GM20431 (cell line): ENCODE measurements at regions not wholly inside any gene's neighbourhood (a gene's known extent, or its start where the extent isn't known, plus 50 kb on each side); places are given as distances from the start of the nearest gene placed in this dataset.

Source experiments
- in situ Hi-C: fragments of 300-500 bp; cut with MseI, MboI; formaldehyde crosslinking; loops from one replicate; pipeline ENCODE4 v1.15.0; 2020; ENCODE audit warnings: low sequenced_read_pairs; ENCODE audit not compliant: unreplicated experiment

GRCh38 chr6:134866563-134866962, 83.3 kb downstream of the ALDH8A1 start:
- in situ Hi-C loops = no loop called here

GRCh38 chr6:134864558-134864957, 85.3 kb downstream of the ALDH8A1 start:
- in situ Hi-C loops = no loop called here

GRCh38 chr6:134863763-134864510, 86.0 kb downstream of the ALDH8A1 start:
- in situ Hi-C loops = no loop called here

- in situ Hi-C loops = no loop called here
These were observed 95.5 kb downstream of the ALDH8A1 start for GRCh38 chr6:134854366-134854765.

DNA sequence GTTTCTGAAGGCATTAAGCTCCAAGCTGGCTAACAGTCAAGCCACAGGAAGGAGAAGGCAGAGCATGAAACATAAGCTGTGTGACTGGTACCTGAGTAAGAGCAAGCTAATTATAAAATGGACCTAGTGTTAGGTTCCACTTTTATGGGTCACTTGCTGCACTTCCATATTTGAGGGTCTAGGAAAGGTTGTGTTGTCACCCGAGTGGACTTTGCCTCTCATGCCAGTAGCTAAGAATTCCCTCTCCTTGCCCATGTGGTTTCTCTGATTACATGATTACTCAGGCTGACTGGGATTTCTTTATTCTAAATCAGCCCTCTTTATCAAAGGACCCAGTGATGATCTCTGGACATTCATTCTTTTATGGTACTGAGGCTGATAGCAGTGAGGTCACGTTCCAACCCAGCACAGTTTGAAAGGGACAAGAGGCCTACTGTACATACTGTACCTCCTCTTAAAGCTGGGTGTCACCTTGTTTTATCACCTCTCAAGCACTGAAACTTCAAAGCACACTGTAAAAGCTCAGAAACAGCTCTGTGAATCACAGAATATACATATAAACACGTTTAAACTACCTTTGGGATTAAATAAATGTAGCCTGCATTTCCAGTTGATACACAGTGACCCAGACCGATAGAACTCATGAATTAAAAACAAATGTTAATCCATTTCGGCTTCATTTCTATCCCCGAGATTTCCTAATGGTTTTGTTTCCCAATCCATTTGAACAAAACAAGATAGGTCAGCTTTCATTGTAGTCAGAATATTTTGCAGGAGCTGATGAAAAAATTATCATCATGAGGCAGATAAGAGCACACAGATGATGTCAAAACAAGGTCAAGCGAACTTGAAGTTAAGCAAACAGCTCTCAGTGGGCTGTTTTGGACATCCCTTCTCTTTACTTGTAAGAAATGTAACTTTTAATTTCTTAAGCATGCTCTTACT, 96.5 kb downstream of the ALDH8A1 start:
- in situ Hi-C loops = no loop called here

- in situ Hi-C loops = no loop called here
These were observed 98.4 kb downstream of the ALDH8A1 start for GRCh38 chr6:134851548-134851947.

DNA sequence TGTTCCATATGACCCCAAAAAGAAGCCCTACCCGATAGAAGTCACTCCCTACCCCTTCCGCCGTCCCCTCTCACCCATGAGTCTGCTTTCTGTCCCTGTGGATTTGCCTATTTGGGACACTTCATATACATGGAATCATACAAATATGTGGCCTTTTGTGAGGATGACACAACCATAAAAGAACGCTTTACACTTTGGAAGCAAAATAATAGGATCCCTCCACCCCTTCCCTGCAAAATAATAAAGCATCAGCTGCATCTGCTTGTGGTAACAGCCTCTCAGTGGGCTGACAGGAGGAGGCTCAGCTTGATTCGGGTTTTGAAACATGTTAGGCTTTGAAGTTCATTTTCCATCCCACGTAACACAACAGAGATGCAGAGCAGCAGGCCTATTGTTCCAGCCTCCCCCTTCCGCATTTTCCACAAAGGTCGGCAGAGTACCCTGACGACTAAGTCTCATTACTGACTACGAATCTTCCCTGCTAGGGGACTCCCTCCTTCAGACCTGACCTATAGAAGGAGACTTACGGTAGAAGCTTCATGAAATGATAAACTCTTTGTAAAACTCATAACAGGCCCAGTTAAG, 99.1 kb downstream of the ALDH8A1 start:
- in situ Hi-C loops = no loop called here

- in situ Hi-C loops = no loop called here
These were observed 99.9 kb downstream of the ALDH8A1 start for GRCh38 chr6:134849920-134850447.

DNA sequence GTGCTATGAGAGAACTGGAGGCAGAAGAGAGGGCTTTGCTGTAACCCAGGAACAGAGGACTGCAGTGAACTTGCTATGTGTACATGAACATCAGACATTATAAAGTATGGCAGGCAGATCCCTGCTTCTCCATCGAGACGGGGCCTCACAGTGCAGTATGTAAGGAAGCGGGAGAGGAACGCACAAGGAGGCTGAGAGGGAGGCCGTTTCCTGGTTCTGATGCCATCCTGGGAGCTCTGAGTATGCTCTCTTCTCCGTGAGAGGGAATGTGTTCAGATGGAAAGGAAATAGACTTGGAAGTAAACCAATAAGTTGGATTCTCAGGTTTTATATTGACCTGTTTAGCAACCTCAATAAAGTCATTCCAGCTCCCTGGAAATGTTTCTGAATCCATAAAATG, 101.8 kb downstream of the ALDH8A1 start:
- in situ Hi-C loops = no loop called here

- in situ Hi-C loops = no loop called here
These were observed 103.0 kb downstream of the ALDH8A1 start for GRCh38 chr6:134846865-134847264.

DNA sequence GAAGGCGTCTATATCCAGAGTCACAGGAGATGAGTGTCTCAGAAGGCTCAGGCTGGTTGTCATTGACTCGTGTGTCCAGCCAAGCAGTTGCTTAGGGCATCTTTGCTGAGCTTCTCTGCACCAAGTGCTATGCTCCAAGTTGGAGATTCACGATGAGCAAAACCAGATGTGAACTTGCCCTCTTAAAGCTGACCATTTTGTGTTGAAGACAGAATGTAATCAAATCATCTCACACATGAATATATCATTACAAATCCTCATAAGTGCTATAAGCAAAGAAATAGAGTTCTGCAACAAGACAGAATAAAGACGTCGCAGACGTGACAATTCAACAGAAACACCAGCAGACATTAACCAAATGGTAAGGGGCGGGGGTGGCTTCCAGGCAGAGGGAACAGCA, 103.9 kb downstream of the ALDH8A1 start:
- in situ Hi-C loops = no loop called here

DNA sequence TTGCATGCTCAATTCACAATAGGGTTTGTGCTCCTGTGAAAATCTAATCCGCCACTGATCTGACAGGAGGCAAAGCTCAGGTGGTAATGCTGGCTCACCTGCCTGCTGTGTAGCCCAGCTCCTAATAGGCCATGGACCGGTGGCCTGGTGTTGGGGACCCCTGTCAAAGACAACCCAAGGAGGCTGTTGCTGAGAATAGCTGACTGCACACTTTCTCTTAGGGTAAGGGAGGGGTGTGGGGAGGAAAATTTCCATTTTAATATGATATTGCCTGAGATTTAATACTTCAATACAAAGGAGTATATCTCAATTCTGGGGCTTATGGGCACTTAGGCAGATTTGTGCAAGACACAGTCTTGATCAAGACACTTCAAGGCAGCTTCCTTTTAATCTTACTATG, 105.8 kb downstream of the ALDH8A1 start:
- in situ Hi-C loops = no loop called here

DNA sequence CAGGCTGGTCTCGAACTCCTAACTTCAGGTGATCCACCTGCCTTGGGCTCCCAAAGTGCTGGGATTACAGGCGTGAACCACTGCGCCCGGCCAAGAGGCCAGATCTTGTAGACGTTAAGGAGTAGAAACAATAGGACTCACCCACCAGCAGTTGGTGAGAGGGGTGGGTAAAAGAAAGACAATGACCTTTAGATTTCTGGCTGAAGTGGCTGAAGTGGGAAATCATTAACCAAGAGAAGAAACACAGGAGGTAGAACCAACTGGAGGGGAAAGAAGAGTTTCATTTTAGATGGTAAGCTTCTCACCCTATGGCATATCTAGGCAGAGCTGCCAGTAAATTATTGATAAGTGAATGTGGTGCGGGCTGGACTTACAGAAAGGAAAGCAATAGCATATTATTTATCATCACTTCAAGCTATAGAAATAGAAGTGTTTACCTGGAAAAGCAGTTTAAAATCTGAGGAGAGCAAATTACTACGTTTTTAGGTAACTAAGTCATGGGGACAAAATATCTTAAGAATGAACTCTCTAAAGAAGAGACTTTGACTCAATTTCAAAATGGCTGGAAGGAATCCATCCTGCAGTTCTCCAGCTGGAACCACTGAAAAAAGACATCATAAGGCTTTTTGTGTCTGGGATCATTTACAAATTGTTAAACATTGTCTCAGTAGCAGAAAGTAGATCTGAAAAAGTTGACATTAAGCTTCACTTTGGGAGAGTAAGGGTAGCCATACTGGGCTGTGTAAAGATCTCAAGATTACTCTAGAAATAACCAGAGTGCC, 109.6 kb downstream of the ALDH8A1 start:
- in situ Hi-C loops = no loop called here

DNA sequence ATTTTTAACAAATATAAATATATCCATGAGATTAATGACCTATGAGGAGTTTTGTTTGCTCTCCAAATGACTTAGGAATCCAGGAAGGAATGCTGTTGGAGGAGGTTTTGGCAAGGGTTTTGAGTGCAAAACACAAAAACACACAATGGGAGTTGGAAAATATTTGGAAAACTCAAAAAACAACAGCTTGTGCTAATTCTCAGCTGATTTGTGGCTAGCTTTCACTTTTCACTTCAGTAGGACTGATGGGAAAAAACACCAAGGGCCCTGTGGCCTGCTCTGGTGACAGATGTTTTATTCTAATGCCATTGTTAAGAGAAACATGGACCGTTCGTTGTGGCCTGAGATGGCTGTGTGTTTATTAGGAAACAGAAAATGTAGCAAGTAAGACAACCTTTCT, 113.9 kb downstream of the ALDH8A1 start:
- in situ Hi-C loops = no loop called here

- in situ Hi-C loops = no loop called here
These were observed 119.0 kb downstream of the ALDH8A1 start for GRCh38 chr6:134830940-134831339.

DNA sequence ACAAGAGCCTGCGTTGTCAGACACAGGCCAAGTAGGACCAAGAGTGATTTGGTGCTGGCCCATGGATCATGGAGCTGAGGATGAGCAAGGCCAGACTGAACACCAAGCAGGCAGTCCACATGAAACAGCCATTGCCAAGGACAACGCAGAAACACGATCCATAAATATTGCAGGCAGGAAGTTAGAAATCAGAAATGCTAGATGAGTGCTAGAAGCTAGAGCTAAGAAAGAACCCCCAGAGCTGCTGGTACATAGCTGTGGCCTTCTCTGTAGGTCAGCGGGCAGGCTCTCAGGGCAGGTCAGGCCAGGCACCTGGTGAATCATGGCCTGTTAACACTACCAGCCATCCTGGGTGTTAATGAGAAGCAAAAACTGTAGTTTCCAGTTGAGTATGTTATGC, 119.7 kb downstream of the ALDH8A1 start:
- in situ Hi-C loops = no loop called here

GRCh38 chr6:134828641-134829040, 121.3 kb downstream of the ALDH8A1 start:
- in situ Hi-C loops = no loop called here

DNA sequence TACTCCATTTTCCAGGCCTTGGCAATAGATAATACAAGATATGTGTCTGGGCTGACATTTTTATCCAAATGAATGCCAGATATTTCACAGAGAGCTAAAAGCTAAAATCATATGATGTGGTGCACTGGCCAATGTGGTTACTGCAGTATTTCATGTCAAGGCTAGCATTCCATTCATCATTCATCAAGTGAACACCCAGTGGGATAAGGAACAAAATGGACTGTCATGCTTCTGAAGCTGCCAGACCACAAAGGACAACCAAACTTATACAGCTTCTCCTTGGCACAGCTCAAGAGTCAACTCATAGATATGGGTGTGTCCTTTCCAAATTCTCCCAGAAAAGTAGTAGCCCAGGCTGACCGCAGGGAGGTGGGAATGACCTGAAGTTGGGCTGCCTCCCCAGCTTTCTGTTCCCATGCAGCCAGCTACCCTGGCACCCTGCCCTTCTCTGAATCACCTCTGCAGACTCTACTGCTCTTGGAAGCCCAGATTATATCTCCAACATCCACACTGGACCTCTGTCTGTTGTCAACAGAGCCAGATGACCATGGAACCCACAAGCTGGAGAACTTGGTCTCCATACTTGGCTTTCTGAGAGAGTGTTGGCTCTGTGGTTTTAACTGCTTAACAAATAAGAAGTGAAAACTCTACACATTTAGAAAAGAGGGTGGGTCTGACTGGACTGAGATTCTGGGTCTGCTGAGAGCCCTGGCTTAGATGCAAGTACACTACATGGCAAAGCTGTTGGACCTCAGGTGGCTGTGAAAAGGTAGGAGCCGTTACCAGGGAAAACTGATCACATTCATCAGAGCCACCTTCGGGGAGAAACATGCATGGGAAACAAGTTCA, 122.8 kb downstream of the ALDH8A1 start:
- in situ Hi-C loops = no loop called here

DNA sequence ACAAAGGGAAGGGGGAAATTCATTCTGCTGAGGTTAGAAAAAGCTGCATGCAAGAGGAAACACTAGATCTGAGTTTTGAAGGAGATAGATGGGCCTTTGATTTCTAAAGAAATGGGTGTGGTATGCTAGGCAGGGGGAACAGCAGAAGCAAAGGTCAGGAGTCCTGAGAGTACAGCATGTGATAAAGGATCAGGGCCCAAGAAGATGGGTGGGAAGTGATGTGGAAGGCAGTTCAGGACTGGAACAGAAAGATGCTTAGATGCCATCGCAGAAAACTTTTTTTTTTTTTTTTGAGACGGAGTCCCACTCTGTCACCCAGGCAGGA, 126.2 kb downstream of the ALDH8A1 start:
- in situ Hi-C loops = no loop called here
